ENCODE measurements at regions not wholly inside any gene's neighbourhood (a gene's known extent, or its start where the extent isn't known, plus 50 kb on each side); places are given as distances from the start of the nearest gene placed in this dataset.
"Not testable (repeated sequence)": the region's sequence is repeated elsewhere in the genome, so short reads cannot be mapped to it uniquely, and the experiment has no call there.

- DNase-seq (ENCODE audit: low spot score): no peak
Observed at GRCh38 chr11:10952872-10953271, 95.0 kb upstream of the ZBED5 start.

- DNase-seq (ENCODE audit: low spot score): not testable (repeated sequence)
Observed at GRCh38 chr11:10947935-10948334, 90.1 kb upstream of the ZBED5 start.

- DNase-seq (ENCODE audit: low spot score): no peak
Observed at GRCh38 chr11:10946072-10946471, 88.2 kb upstream of the ZBED5 start.

- no peak for DNase-seq (ENCODE audit: low spot score)
Observed at GRCh38 chr11:10945196-10945595, 87.3 kb upstream of the ZBED5 start.

- no peak for DNase-seq (ENCODE audit: low spot score)
Observed at GRCh38 chr11:10943968-10944367, 86.1 kb upstream of the ZBED5 start.

- DNase-seq (ENCODE audit: low spot score): no peak
Observed at GRCh38 chr11:10942620-10943019, 84.8 kb upstream of the ZBED5 start.

- no peak for DNase-seq (ENCODE audit: low spot score)
Observed at GRCh38 chr11:10941871-10942270, 84.0 kb upstream of the ZBED5 start.

- peak; percentile 37 for DNase-seq (ENCODE audit: low spot score)
Observed at GRCh38 chr11:10941414-10941813, 83.6 kb upstream of the ZBED5 start.

GRCh38 chr11:10938650-10939387, 81.0 kb upstream of the ZBED5 start:
- DNase-seq (ENCODE audit: low spot score): no peak

- DNase-seq (ENCODE audit: low spot score): no peak
Observed at GRCh38 chr11:10938231-10938630, 80.4 kb upstream of the ZBED5 start.

- no peak for DNase-seq (ENCODE audit: low spot score)
Observed at GRCh38 chr11:10937385-10937771, 79.5 kb upstream of the ZBED5 start.

GRCh38 chr11:10936626-10937384, 79.0 kb upstream of the ZBED5 start:
- no peak for DNase-seq (ENCODE audit: low spot score)

- no peak for DNase-seq (ENCODE audit: low spot score)
Observed at GRCh38 chr11:10935015-10935559, 77.2 kb upstream of the ZBED5 start.

GRCh38 chr11:10934293-10934860, 76.5 kb upstream of the ZBED5 start:
- DNase-seq (ENCODE audit: low spot score): no peak

- peak; percentile 88 for DNase-seq (ENCODE audit: low spot score)
Observed at GRCh38 chr11:10933455-10934292, 75.8 kb upstream of the ZBED5 start.

GRCh38 chr11:10932976-10933375, 75.1 kb upstream of the ZBED5 start:
- no peak for DNase-seq (ENCODE audit: low spot score)

GRCh38 chr11:10931761-10932670, 74.2 kb upstream of the ZBED5 start:
- DNase-seq (ENCODE audit: low spot score): no peak

- DNase-seq (ENCODE audit: low spot score): peak; percentile 59
Observed at GRCh38 chr11:10930972-10931760, 73.3 kb upstream of the ZBED5 start.

- DNase-seq (ENCODE audit: low spot score): no peak
Observed at GRCh38 chr11:10930224-10930971, 72.5 kb upstream of the ZBED5 start.

All from putamen (tissue), 1 donor.